SW480 (cell line): ENCODE measurements at regions not wholly inside any gene's neighbourhood (a gene's known extent, or its start where the extent isn't known, plus 50 kb on each side); places are given as distances from the start of the nearest gene placed in this dataset.
A peak's percentile ranks its signal among the peaks of the same experiment; 100 is the strongest.
"Not testable (repeated sequence)": the region's sequence is repeated elsewhere in the genome, so short reads cannot be mapped to it uniquely, and the experiment has no call there.

Experiments
- DNase-seq: peaks from one replicate; pipeline ENCODE4 v3.0.0-alpha.2; 2016; ENCODE audit warnings: low spot score

DNA sequence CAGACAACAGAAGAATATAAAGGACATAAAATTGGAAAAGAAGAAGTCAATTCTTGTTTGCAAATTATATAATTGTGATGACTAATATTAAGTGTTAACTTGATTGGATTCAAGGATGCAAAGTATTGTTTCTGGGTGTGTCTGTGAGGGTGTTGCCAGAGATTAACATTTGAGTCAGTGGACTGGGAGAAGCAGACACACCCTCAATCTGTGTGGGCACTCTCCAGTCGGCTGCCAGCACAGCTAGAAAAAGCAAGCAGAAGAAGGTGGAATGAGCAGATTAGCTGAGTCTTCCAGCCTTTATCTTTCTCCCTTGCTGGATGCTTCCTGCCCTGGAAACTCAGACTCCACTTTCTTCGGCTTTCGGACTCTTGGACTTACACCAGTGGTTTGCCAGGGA, 51.7 kb downstream of the UBE2NL start:
- no peak for DNase-seq

DNA sequence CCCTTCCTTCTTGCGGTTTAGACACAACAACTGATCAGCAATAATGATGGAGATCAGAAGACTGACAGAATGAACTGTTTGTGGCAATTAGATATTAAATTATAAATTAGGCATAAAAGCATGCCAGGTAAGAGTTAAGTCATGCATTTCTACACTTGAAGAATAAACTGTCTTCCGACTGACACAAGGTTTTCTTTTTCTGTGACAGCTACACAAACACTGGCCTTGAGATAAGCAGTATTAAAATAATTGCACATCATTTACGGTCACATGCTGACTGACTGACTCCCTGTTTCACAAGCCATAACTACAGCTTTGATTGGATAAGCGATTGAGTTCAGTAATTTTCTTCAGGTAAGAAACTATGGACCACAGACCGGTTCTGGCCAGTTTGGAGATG, 56.2 kb downstream of the UBE2NL start:
- no peak for DNase-seq

- DNase-seq: no peak
Observed at GRCh38 chrX:143945171-143945570, 61.3 kb downstream of the UBE2NL start.

GRCh38 chrX:143964549-143964948, 80.7 kb downstream of the UBE2NL start:
- DNase-seq: no peak

GRCh38 chrX:143988356-143988755, 104.5 kb downstream of the UBE2NL start:
- DNase-seq: no peak

- no peak for DNase-seq
Observed at GRCh38 chrX:143994206-143994605, 110.3 kb downstream of the UBE2NL start.

DNA sequence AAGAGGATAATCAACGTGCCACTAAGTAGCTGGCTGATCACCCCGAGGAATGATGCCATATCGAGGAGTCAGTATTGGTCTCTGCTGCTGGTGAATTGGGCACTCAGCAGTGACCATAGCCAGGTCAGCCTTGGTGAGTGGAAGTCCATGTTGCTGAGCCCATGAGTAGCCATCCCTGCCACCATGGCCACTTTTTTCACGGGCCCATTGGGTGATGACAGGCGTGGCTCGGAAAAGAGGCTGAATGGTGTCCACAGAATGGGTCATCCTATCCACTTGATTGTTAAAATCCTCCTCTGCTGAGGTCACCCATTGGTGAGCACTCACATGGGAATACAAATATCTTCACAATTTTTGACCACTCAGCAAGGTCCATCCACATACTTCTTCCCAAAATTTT, 114.4 kb downstream of the UBE2NL start:
- DNase-seq: no peak

- peak; percentile 0 for DNase-seq
Observed at GRCh38 chrX:144006811-144007210, 122.9 kb downstream of the UBE2NL start.

DNA sequence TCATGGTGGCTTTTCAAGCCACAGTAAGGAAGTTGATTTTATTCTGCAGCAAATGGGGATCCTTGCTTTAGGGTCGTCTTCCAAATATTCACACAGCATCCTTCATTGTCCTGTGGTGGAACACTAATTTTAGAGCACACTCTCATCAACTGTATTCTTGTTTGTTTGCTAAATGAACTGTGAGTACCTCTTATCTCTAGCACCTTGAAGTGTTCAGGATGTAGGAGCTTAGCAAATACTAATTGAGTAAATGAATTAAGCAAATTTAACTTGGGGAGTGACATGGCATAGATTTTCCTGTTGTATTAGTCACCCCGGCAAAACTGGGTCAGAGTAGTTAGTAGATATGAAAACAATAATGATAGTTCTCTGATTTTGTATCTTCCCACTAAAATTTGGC, 156.9 kb downstream of the UBE2NL start:
- no peak for DNase-seq

- no peak for DNase-seq
Observed at GRCh38 chrX:144042271-144042670, 158.4 kb downstream of the UBE2NL start.

DNA sequence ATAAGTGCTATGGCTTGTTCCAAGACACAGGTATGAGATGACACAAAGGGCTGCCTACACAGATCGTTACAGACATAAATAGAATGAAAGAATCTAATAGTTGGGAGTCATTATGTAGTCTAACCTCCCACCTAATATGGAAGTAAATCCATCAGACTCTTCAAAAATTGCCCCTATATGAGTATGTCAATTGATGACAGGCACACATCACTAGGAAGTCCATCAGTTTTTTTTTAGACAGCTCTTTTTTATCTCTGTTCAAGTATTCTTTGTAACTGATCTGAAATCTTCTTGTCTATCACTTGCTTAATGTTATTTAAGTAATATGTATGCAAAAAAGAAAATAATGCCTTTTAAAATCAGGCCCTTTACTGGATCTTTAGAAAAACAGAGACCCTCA, 191.6 kb downstream of the UBE2NL start:
- no peak for DNase-seq

DNA sequence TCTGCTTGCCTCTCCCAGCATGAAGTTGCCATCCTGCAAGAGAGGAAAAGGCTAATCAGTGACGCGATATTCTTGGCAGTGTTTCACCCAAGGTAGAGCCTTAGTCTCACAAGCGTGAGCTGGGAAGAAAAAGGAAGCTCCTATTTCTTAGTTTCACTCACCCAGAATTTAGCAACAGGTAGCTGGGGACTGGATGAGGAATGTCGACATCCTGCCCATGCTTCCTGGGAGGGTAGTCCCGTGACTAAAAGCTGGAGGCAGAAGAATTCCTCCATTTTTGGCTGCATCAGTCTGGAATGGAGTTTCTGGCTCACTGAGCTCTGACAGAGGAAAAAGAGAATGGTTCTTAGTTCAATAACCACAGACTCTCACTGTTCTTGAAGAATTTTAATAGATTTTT, 198.4 kb downstream of the UBE2NL start:
- not testable (repeated sequence) for DNase-seq

GRCh38 chrX:144089674-144090073, 205.8 kb downstream of the UBE2NL start:
- DNase-seq: not testable (repeated sequence)

- DNase-seq: not testable (repeated sequence)
Observed at GRCh38 chrX:144092116-144092515, 208.2 kb downstream of the UBE2NL start.

- DNase-seq: not testable (repeated sequence)
Observed at GRCh38 chrX:144119490-144119889, 235.6 kb downstream of the UBE2NL start.

DNA sequence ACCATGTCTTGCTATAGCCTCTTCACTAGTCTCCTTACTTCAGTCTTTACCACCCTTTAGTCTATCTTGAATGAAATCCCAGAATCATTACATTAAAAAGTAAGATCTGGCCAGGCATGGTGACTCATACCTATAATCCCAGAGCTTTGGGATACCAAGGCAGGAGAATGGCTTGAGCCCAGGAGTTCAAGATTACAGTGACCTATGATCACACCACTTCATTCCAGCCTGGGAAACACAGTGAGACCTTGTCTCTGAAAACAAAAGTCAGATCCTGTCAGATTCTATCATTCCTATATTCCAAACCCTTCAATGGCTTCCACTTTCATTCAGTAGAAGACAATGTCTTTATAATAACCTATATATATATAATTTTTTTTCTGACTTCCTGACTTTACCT, 237.7 kb downstream of the UBE2NL start:
- not testable (repeated sequence) for DNase-seq

- DNase-seq: not testable (repeated sequence)
Observed at GRCh38 chrX:144127570-144128169, 243.8 kb downstream of the UBE2NL start.

GRCh38 chrX:144129511-144129910, 245.6 kb downstream of the UBE2NL start:
- not testable (repeated sequence) for DNase-seq

DNA sequence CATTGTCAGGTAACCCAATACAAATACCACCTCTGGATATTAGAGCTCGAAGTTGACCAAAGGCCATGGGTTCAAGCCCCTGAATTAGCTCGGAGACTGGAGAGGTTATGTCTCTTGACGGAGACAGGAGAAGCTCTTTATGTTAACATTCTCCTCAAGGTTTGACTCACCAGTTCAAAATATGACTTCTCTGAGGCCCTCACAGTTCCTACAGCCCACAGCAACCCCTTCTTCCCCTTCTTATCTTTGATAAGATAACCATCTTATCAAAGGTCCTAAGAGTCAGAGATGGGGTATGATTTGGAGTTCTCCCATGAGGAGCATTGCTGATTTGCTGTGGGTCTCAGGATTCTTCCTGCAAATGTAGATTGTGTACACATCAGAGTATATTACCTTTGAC, 246.6 kb downstream of the UBE2NL start:
- DNase-seq: not testable (repeated sequence)

GRCh38 chrX:144131080-144131479, 247.2 kb downstream of the UBE2NL start:
- not testable (repeated sequence) for DNase-seq

DNA sequence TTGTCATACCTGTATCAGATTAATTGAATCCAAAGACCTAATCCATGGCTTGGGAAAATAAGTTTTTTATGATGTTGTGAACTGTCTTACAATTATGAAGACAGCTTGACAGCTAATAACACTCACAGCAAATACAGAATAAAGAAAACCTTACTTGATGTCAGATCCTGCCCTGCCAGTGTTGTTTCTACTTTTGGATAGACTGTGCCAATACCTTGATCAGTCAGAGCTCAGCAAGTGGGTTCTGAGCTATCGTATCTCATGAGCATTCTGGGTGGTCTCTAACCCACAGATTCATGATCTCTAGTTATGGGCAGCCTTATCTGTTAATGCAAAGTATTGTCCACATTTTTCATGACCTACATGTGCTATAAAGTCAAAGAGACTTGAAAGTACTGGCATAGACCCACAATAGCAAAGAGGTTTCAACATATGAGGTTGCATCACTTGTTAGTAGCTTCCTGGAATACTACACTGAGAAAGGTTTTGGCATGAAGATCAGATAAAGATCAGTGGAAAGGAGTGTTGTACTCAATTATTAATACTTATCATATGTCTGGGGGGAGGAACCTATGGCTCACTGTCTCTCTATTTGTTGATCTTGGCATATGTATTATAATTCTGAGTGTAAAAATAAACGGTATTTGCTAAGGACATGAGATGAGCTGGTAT, 250.7 kb downstream of the UBE2NL start:
- not testable (repeated sequence) for DNase-seq

GRCh38 chrX:144154474-144154873, 270.6 kb downstream of the UBE2NL start:
- DNase-seq: not testable (repeated sequence)

DNA sequence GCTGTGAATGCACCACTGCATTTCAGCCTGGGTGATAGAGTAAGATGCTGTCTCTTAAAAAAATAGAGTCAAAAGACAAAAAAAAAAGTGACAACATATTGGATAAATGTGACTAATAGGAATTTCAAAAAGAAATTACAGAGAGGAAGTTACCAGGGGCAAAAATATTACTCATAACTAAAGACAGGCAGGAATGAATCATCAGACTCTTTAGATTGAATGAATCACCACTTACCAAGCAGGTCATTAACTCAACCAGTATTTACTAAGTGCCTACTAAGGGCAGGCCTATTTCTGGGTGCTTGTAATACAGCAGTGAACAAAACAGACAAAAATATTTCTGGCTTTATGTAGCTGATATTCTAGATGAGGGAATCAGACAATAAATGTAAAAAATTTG, 301.3 kb downstream of the UBE2NL start:
- not testable (repeated sequence) for DNase-seq

DNA sequence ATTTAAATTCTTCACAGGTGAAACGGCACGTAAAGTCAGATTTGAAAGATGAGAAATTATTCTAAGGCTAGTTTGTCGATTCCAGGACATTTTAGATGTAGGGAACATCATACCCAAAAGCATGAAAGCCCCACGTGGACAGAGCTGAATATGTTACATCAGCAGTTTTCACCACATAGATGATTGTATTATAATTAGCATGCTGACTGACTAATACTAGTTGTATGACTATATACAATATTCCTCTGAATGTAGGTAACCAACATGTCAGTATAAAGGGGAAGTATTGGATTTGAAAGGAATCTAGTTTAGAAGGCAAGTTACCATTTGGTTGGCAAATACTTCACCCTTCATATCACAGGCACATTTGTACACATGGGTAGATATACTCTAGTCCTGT, 304.6 kb downstream of the UBE2NL start:
- DNase-seq: not testable (repeated sequence)
